ENCODE measurements at regions not wholly inside any gene's neighbourhood (a gene's known extent, or its start where the extent isn't known, plus 50 kb on each side); places are given as distances from the start of the nearest gene placed in this dataset.
"Not testable (repeated sequence)": the region's sequence is repeated elsewhere in the genome, so short reads cannot be mapped to it uniquely, and the experiment has no call there.

DNA sequence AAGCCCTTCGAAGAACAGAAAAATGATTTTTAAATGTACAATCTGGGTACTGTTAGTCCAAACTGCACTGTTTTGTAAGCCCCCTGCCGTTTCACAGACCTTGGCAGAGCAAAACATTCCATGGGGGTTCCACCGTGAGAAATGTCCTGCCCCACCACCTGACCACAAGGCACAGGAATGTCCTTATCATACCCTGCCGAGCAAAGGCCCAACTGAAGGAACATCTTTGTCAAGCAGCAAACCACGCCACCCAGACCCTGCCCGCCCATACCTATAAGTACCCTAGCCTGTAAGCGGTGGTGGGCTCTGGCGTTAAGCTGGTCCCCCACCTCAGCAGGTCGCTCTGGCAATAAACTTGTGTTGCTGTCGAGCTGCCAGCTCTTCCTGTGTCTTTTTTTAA lies 181.6 kb upstream of the PZP start:
- in situ Hi-C loops (cut with HindIII; ENCODE audit: low sequenced_read_pairs) = no loop called here
- no peak for DNase-seq (ENCODE audit: low spot score)

DNA sequence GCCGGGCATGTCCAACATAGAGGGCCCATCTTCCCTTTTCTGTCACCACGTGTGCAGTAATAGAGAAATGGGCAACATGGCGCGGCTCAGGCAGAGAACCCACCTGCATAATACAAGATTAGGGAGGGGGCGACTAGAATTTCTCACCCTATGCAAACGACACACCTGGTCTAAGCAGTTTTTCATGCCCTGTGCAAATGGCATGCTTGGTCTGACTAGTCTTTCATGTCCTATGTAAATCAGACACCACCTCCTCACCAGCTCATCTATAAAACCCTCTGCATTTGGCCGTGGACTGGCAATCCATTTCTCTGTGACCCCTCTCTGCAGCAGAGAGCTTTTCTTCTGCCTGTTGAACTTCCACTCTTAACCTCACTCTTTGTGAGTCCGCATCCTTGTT lies 180.2 kb upstream of the PZP start:
- no peak for DNase-seq (ENCODE audit: low spot score)
- in situ Hi-C loops (cut with HindIII; ENCODE audit: low sequenced_read_pairs) = no loop called here

DNA sequence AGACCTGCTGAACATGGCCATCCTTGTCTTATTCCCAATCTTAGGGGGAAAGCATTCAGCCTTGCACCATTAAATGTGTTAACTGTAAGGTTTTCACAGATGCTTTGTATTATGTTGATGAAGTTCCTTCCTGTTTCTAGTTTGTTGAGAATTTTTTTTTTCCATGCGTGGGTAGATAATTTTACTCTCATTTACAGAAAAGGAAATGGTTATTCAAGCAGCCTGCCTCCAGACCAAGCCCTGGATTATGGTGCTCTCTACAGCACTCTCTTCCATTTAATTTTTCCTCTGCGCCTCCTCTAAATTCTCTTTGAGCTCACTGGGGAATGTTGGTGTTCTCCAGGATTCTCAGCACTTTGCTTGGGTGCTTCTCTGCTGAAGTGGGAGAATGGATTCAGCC lies 179.3 kb upstream of the PZP start:
- DNase-seq (ENCODE audit: low spot score) = no peak
- in situ Hi-C loops (cut with HindIII; ENCODE audit: low sequenced_read_pairs) = no loop called here

DNA sequence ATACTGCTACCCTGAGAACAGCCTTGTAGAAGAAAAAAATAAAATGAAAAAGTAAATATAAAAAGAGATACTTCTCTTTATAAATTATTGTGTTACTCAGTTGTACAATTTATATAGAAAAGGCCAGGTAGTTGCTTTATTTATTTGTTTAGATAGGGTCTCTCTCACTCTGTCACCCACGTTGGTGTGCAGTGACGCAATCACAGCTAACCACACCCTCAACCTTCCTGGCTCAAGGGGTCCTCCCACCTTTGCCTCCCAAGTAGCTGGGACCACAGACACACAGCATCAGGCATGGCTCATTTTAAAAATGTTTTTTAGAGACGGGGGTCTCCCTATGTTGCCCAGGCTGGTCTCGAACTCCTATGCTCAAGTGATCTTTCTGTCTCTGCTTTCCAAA lies 175.4 kb upstream of the PZP start:
- in situ Hi-C loops (cut with HindIII; ENCODE audit: low sequenced_read_pairs) = no loop called here
- DNase-seq (ENCODE audit: low spot score) = no peak

DNA sequence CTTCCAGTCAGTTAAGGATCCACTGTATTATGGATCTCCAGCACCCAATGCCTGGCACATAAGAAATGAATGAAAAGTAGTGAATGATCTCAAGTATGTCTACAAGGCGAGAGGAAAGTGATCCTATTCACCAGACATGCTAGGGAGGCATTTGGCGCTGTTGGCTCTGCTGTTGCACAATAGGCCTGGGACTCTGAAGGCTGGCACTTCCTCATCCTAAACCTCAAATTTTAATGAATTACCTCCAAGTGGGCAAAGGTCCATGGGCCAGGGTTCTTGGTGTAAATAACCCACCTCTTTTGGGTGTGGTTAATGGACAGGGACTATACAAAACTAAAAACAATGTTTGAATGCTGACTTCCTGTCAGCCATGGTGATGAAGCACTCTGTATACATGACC lies 173.4 kb upstream of the PZP start:
- no peak for DNase-seq (ENCODE audit: low spot score)
- in situ Hi-C loops (cut with HindIII; ENCODE audit: low sequenced_read_pairs) = no loop called here

DNA sequence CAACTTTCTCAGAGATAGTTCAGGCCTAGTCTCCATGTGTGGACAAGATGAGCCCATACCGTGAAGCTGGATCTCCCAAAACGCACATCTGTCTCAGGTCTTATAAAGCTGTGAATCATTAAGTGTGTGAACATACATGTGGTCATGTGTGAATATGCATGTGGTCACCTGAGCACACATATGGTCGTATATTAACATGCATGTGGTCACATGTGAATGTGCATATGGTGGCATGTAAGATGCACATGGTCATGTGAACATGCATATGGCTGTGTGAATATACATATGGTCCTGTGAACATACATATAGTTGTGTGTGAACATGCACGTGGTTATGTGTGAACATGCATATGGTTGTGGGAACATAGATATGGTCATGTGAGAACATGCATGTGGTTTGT lies 172.5 kb upstream of the PZP start:
- DNase-seq (ENCODE audit: low spot score) = no peak
- in situ Hi-C loops (cut with HindIII; ENCODE audit: low sequenced_read_pairs) = no loop called here

DNA sequence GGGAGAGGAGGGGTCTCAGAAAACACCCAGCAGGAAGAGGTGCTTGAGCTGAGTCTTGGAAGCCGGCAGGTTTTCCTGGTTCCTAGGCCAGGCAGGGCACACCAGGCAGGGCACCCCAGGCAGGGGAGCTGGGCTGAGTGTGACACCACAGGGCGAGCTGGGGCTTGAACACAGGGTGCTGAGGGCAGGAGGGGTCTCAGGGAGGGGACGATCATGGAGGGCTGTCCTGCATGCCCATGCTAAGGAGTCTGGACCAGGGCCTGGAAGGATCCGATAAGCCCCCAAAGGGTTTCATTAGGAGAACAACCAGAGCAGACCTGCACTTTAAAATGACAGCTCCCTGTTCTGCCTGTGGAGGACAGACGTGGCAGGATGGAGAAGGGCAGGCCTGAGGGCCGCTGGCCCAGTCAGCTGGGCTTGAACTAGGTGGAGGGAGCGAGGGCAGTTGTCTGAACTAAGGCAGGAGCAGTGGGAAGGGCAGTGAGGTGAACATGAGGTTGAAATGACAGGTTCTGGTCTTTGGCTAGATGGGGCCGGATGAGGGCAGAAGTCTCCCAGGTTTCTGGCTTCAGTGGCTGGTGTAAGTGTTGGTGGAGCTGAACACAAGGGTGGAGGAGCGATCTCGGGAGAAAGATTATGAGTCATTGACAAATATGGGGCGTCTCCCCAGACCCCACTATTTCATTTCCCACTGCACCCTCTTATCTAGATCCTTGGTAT lies 171.0 kb upstream of the PZP start:
- no peak for DNase-seq (ENCODE audit: low spot score)
- in situ Hi-C loops (cut with HindIII; ENCODE audit: low sequenced_read_pairs) = no loop called here

DNA sequence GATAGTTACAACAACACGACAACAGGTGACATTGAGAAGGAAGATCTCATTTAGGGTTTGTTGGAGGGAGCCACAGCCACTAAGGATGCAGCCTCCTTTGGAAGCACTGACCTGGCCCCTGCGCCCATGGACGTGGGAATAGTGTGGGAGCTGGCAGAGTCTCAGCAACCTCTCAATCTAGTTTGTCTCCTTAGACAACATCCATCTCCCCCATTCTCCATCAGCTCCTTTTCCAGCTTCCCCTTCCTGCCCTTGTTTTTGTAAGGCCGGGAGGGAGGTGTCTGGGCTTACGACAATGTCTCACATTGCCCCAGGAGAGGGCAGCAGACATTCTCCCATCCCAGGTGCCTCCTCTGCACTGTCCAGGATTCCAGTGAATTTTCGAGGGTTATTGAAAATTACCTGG lies 170.2 kb upstream of the PZP start:
- DNase-seq (ENCODE audit: low spot score) = no peak

DNA sequence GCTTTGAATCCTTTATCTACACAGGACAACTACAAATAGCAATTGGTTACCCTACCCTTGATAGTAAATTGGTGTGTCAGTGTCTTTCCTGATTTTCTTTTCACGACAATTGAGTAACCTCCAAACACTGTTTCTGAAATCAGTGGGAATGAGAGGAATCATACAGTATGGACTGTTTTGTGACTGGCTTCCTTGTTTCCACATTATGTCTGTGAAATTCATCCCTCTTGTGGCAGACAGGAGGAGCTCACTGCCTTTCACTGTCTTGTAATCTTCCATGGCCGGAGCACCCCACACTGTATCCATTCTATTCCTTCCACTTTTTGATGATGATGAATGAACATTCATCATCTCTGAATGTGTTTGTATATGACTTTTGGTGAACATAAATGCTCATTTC lies 164.0 kb upstream of the PZP start:
- in situ Hi-C loops (cut with HindIII; ENCODE audit: low sequenced_read_pairs) = no loop called here

More for the DNA sequence above, 170.2 kb upstream of the PZP start:
- in situ Hi-C loops (cut with HindIII; ENCODE audit: low sequenced_read_pairs) = no loop called here

DNA sequence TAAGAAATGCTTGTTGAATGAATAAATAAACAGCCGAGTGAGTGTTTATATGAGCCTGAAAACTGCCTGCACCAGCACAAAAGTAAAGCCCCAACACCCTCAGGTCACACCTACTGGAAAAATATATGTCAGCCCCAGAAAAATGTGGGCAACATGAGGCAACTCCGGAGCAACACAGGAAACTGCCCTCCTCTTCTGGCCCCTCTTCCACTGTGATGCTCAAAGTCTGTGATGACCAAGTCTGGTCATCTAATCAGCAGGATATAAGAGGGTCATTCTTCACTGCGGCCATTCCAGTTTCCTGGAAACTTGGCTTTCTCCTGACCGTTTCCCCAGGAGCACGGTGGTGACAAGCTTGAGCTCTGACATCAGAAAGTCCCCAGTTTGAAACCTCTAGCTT lies 159.6 kb upstream of the PZP start:
- DNase-seq (ENCODE audit: low spot score) = no peak
- in situ Hi-C loops (cut with HindIII; ENCODE audit: low sequenced_read_pairs) = no loop called here

More for the DNA sequence above, 164.0 kb upstream of the PZP start:
- DNase-seq (ENCODE audit: low spot score) = no peak

DNA sequence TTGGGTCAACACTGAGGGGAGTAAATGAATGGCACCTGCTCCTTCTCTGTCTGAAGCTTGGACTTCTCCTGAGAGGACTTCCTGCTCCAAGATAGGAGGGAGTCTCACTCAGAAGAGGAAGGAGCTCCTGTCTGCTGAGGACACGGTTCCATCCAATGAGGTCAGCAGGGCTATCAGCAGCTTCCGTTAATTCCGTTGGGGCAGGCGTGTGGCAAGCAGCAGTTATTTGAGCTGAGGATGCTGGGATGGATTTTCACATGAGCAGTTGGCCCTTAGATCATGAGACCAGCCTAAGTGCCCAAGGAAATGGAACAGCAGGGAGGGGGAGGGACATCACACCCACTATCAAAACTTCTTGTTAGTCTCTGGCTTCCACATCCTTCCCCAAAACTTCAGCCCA lies 159.0 kb upstream of the PZP start:
- in situ Hi-C loops (cut with HindIII; ENCODE audit: low sequenced_read_pairs) = no loop called here
- DNase-seq (ENCODE audit: low spot score) = no peak

DNA sequence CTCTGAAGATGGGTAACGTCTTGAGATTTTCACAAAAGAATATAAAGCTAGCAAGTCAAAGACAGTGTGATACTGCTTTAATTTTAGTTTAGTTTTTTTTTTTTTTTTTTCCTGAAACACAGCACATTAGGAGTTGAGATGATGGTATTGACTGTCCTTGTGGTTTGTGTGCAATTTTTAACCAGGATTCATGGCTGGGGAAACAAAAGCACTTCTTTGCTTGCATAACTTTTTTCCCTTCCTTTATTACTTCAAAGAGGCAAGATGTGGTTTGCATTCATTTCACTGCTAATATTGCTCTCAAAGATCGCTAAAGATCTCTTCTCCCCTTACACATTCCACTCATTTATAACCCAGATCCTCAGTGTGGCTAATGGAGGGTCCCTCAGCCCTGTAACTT lies 157.1 kb upstream of the PZP start:
- in situ Hi-C loops (cut with HindIII; ENCODE audit: low sequenced_read_pairs) = no loop called here
- DNase-seq (ENCODE audit: low spot score) = no peak

DNA sequence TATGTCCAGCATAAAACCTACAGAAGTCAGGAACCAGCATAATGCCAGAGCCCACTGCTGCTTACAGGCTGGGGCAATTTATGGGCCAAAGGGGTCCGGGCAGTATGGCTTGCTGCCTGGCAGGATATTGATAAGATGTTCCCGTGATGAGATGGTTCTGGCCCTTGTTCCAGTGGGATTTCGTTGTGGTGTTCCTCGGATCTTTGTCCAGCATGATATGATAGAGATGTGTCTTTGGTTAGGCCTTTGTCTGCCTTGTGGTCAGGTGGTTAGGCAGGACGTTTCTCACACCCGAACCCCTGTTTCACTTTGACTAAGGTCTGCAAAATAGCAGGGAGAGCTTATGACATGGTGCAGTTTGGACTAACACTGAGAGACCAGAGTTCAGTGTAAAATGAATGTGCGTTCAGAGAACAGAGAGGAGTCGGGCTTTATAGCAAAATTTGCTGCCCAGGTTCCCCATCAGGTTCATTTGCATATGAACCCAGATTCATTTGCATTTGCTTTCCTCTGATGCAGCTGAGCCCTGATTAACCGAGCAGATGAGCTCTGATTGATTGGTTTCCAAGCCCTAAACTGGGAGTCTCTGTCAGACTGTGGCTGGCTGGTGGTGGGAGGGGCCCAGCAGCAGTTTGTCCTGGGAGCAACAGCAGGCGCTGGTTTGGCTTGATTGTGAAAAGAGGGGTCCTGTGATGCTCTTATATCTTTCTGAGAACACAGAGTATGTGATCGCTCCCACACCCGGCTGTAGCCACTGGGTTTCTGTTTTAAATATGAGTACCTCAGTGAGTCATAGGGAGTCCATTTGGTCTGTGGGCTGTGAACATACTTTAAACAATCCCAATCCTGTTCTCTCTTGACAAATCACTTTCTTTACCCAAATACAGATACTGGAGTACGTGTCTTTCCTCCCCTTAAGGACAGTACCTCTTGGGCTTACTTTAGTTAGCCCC lies 156.3 kb upstream of the PZP start:
- in situ Hi-C loops (cut with HindIII; ENCODE audit: low sequenced_read_pairs) = no loop called here
- no peak for DNase-seq (ENCODE audit: low spot score)

DNA sequence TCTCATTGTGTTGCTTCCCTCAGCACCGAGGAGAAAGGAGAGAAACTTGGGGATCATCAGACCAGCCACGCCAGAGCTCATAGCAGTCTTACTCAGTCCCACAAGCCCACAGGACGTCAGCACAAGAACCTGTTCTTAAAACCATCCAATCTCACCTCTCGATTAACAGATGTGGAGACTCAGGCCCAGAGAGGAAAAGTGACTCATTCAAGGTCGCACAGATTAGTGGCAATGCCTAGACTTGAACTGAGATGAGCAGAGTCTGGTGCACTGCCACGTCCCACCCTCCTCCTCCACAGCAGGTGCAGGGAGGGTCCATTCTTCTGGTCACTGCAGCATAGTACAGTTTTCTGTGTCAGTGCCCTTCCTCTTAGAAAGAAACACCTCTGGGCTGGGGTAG lies 154.9 kb upstream of the PZP start:
- in situ Hi-C loops (cut with HindIII; ENCODE audit: low sequenced_read_pairs) = no loop called here
- no peak for DNase-seq (ENCODE audit: low spot score)

DNA sequence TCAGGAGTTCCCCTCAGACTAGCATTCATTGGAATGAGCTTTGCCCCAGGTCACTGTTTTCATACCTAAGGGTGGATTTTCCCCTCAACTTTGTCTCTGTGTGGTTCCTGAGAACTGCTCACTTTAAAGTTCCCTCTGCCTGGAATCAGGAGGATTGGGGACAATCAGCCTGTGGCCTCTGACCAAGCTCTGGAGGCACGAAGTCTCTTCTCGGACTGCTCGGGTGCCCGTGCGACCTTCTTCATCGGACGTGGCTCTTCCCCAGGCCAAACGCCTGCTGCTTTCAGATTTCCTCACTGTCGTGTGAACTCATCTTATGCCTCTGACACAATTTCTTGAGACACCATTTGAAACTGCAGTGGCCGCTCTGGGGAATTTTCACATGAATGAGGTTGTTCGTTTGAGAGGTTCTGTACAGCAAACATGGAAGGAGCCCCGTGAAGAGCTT lies 153.7 kb upstream of the PZP start:
- no peak for DNase-seq (ENCODE audit: low spot score)
- in situ Hi-C loops (cut with HindIII; ENCODE audit: low sequenced_read_pairs) = no loop called here

DNA sequence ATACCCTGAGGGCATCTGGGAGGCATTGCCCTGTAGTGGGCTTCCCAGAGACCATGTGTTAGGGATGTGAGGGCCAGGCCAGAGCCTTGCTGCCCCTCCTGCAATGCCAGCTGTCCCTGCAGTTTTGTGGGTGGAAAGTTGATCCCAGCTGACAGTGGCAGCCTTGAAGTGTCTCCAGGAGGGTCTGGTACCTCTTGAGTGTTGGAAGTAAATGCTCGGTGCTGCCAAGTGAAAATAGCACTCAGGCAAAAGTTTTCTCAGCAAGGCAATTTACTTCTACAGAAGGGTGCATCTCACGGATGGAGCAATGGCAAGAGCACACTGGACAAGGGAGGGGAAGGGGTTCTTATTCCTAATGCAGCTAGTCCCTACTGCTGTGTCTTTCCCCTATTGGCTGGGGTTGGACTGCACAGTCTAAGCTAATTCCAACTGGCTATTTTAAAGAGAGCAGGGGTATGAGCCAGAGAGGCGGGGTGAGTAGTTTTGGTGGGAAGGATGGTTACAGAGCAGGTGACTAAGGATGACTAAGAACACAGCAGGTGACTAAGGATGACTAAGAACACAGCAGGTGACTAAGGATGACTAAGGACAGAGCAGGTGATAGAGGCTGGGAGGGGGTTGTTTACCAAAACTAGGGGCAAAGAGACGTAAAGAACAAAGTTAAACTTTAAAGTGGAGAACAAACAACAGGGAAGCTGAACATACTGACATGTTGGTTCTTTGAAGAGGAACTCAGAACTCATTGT lies 146.0 kb upstream of the PZP start:
- in situ Hi-C loops (cut with HindIII; ENCODE audit: low sequenced_read_pairs); DNase-seq (ENCODE audit: low spot score): not testable (repeated sequence)

DNA sequence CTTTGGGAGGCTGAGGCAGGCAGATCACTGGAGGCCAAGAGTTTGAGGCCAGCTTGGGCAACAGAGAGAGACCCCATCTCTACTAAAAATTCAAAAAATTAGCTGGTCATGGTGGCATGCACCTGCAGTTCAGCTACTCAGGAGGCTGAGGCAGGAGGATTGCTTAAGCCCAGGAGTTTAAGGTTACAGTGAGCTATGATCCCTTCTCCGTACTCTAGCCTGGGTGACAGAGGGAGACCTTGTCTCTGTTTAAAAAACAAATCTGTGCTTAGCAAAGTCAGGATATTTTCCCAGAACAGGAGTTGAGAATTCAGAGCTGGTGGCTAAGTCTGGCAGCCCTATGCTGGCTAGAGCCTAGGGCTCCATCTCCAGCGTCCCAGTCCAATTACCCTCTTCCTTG lies 142.9 kb upstream of the PZP start:
- DNase-seq (ENCODE audit: low spot score) = no peak
- in situ Hi-C loops (cut with HindIII; ENCODE audit: low sequenced_read_pairs) = no loop called here

DNA sequence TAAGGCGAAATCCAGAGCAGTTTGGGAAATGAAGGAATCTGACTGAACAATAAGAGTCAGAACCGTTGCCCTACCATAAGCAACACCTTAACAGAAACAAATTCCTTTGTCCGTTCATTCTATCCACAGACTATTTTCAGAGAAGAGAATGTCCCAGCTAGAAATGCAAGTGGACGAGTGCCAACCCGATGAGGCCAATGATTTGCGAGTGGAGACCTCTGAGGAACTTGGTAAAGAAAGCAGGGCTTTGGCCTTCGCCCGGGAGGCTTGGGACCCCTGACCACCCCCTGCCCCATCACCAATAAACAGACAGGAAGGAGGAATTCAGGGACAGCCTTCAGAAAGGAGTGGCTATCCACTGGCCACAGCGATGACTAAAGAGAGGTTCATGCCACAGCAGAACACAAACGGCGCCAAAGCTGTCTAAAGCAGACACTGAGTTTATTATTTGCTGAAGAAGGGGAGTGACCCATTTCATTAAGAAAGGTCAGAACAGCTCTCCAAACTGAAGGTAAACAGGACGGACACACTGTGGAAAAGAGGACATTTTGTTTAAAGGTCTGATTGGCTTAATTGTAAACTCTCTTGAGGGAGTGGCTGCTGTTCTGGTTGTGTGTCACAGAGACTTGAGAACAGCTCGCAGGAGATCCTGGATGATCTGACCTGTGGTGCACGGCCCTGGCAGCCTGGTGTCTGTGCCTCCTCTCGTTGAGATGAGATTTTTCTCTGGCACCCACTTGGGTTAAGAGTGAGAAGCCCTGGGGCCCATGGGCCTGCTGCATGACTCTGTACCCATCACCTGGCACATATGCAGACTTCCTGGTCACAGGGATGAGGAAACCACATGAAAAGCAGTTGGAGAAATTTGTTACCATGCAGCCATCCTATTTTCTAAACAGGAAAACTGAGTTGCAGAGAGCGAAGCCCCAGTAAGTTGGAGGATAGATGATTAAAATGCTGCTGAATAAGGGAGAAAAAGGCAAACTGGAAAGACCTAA lies 142.0 kb upstream of the PZP start:
- no peak for DNase-seq (ENCODE audit: low spot score)
- in situ Hi-C loops (cut with HindIII; ENCODE audit: low sequenced_read_pairs) = no loop called here
